WTC11 (cell line): ENCODE measurements at regions not wholly inside any gene's neighbourhood (a gene's known extent, or its start where the extent isn't known, plus 50 kb on each side); places are given as distances from the start of the nearest gene placed in this dataset.

Experiments used
- ATAC-seq: fragments of 200-7000 bp; cut with Tn5 transposase; 2 replicates; pipeline ENCODE4 v1.10.0; 2021; ENCODE audit warnings: mild to moderate bottlenecking, moderate library complexity
- CTCF ChIA-PET: fragments of 300-600 bp; sonication (Branson Sonifier 250); formaldehyde crosslinking; loops from one replicate; lab custom pipeline; 2021; ENCODE audit warnings: antibody characterized with exemption; lab: Charles Lee
- POLR2A ChIA-PET: fragments of 350-600 bp; sonication (Branson Sonifier 250); formaldehyde crosslinking; loops from one replicate; lab custom pipeline; 2021; ENCODE audit warnings: antibody characterized with exemption; lab: Charles Lee
- DNase-seq: peaks from one replicate; pipeline ENCODE4 v3.0.0; 2021; ENCODE audit warnings: low spot score
- H3K27ac Mint-ChIP-seq: 2 replicates; pipeline ENCODE4 v1.8.0; 2021; ENCODE audit warnings: mixed read lengths
- H3K27me3 Mint-ChIP-seq: 2 replicates; pipeline ENCODE4 v1.8.0; 2021; ENCODE audit warnings: low read depth, mild to moderate bottlenecking, moderate library complexity, mixed read lengths
- H3K36me3 Mint-ChIP-seq: 2 replicates; pipeline ENCODE4 v1.8.0; 2021; ENCODE audit warnings: mixed read lengths
- H3K4me1 Mint-ChIP-seq: 2 replicates; pipeline ENCODE4 v1.8.0; 2022; ENCODE audit warnings: mixed read lengths
- H3K4me3 Mint-ChIP-seq: 2 replicates; pipeline ENCODE4 v1.8.0; 2021; ENCODE audit warnings: mild to moderate bottlenecking, moderate library complexity, mixed read lengths
- H3K9me3 Mint-ChIP-seq: 2 replicates; pipeline ENCODE4 v1.8.0; 2021; ENCODE audit warnings: mixed read lengths
- ATF3 ChIP-seq: sonication (generic); formaldehyde crosslinking; conservative IDR thresholded peaks from 2 replicates; pipeline ENCODE4 v1.8.1; 2022; ENCODE audit warnings: mild to moderate bottlenecking, missing genetic modification reagents
- ATF6 ChIP-seq: sonication (generic); formaldehyde crosslinking; IDR thresholded peaks from 2 replicates; pipeline ENCODE4 v1.8.1; 2023; ENCODE audit warnings: mild to moderate bottlenecking, missing genetic modification reagents
- E2F4 ChIP-seq: sonication (generic); formaldehyde crosslinking; IDR thresholded peaks from 2 replicates; pipeline ENCODE4 v1.8.1; 2022; ENCODE audit warnings: low read depth, mild to moderate bottlenecking, moderate library complexity, missing genetic modification reagents, borderline replicate concordance
- FOXK1 ChIP-seq: sonication (generic); formaldehyde crosslinking; IDR thresholded peaks from 2 replicates; pipeline ENCODE4 v1.8.0; 2022; ENCODE audit warnings: mild to moderate bottlenecking, moderate library complexity, missing genetic modification reagents
- JAZF1 ChIP-seq: fragments of 250-450 bp; sonication (Bioruptor Pico); IDR thresholded peaks from 2 replicates; pipeline ENCODE4 v1.9.0; 2021; ENCODE audit warnings: moderate library complexity, mild to moderate bottlenecking, inconsistent platforms
- KAT7 ChIP-seq: sonication (generic); formaldehyde crosslinking; IDR thresholded peaks from 2 replicates; pipeline ENCODE4 v1.8.1; 2023; ENCODE audit warnings: missing genetic modification reagents, mild to moderate bottlenecking, borderline replicate concordance
- MAX ChIP-seq: sonication (generic); formaldehyde crosslinking; IDR thresholded peaks from 2 replicates; pipeline ENCODE4 v1.8.0; 2022; ENCODE audit warnings: mild to moderate bottlenecking, missing genetic modification reagents
- NFYB ChIP-seq: sonication (generic); formaldehyde crosslinking; conservative IDR thresholded peaks from 2 replicates; pipeline ENCODE4 v1.8.0; 2022; ENCODE audit warnings: low read depth, missing genetic modification reagents
- NR1H2 ChIP-seq: sonication (generic); formaldehyde crosslinking; IDR thresholded peaks from 2 replicates; pipeline ENCODE4 v1.9.0; 2021; ENCODE audit warnings: mild to moderate bottlenecking, moderate library complexity, missing genetic modification reagents
- NR2C2 ChIP-seq: sonication (generic); formaldehyde crosslinking; IDR thresholded peaks from 2 replicates; pipeline ENCODE4 v1.8.0; 2022; ENCODE audit warnings: mild to moderate bottlenecking, missing genetic modification reagents
- OVOL2 ChIP-seq: fragments of 250-450 bp; sonication (Bioruptor Pico); IDR thresholded peaks from 2 replicates; pipeline ENCODE4 v1.9.0; 2021; ENCODE audit warnings: mild to moderate bottlenecking, borderline replicate concordance
- PRRX2 ChIP-seq: fragments of 250-450 bp; sonication (Bioruptor Pico); IDR thresholded peaks from 2 replicates; pipeline ENCODE4 v1.8.0; 2021; ENCODE audit warnings: mild to moderate bottlenecking
- SMAD3 ChIP-seq: sonication (generic); formaldehyde crosslinking; IDR thresholded peaks from 2 replicates; pipeline ENCODE4 v1.8.0; 2022; ENCODE audit warnings: missing genetic modification reagents, mild to moderate bottlenecking, borderline replicate concordance
- SMAD4 ChIP-seq: sonication (generic); formaldehyde crosslinking; IDR thresholded peaks from 2 replicates; pipeline ENCODE4 v1.8.0; 2022; ENCODE audit warnings: mild to moderate bottlenecking, missing genetic modification reagents
- SOX15 ChIP-seq: fragments of 250-450 bp; sonication (Bioruptor Pico); IDR thresholded peaks from 2 replicates; pipeline ENCODE4 v1.9.0; 2021; ENCODE audit warnings: mild to moderate bottlenecking
- TEAD4 ChIP-seq: sonication (generic); formaldehyde crosslinking; IDR thresholded peaks from 2 replicates; pipeline ENCODE4 v1.8.0; 2022; ENCODE audit warnings: mild to moderate bottlenecking, missing genetic modification reagents
- TP53 ChIP-seq: sonication (generic); formaldehyde crosslinking; IDR thresholded peaks from 2 replicates; pipeline ENCODE4 v1.8.1; 2023; ENCODE audit warnings: mild to moderate bottlenecking, missing genetic modification reagents
- ZNF219 ChIP-seq: sonication (generic); formaldehyde crosslinking; IDR thresholded peaks from 2 replicates; pipeline ENCODE4 v1.8.0; 2023; ENCODE audit warnings: missing genetic modification reagents, mild to moderate bottlenecking, borderline replicate concordance
- ZNF263 ChIP-seq: sonication (generic); formaldehyde crosslinking; IDR thresholded peaks from 2 replicates; pipeline ENCODE4 v1.8.1; 2022; ENCODE audit warnings: low read depth, mild to moderate bottlenecking, moderate library complexity, missing genetic modification reagents
- ZNF416 ChIP-seq: fragments of 250-450 bp; sonication (Bioruptor Pico); IDR thresholded peaks from 2 replicates; pipeline ENCODE4 v1.9.0; 2021; ENCODE audit warnings: mild to moderate bottlenecking, inconsistent platforms
- TF ChIP-seq, protein P1 (sequence below): fragments of 250-450 bp; sonication (Bioruptor Pico); IDR thresholded peaks from 2 replicates; pipeline ENCODE4 v1.9.0; 2021; ENCODE audit warnings: mild to moderate bottlenecking
- TF ChIP-seq, protein P2 (sequence below): sonication (generic); formaldehyde crosslinking; IDR thresholded peaks from 2 replicates; pipeline ENCODE4 v1.8.1; 2023; ENCODE audit warnings: mild to moderate bottlenecking, missing genetic modification reagents, moderate library complexity
- TF ChIP-seq, protein P3 (sequence below): fragments of 200-600 bp; IDR thresholded peaks from 2 replicates; pipeline ENCODE4 v1.8.0; 2022; ENCODE audit warnings: antibody characterized with exemption

DNA sequence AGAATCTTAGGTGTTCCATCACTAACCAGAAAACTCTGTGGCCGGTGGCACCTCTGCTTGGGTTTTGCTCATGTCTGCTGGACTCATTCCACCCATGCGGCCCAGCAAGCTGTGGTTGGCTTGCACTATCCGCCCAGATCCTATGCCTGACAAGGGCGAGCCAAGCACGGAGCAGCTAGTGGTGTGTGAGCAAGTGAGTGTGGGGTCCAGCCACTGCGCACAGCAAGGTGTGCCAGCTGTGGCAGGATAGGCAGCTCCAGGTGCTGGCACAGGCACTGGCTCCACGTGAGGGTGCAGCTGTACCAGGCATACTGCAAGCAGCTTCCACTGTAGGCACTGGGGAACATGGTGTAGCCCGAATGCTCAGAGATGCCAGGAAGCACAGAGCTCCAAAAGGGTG, 813.7 kb upstream of the CNTN5 start:
- no peak for ATAC-seq
- H3K4me3 Mint-ChIP-seq = no peak overlapping the region
- TF ChIP-seq NR2C2 = no peak
- TF ChIP-seq, all 79 proteins: peak for 0
- no peaks in the 10 kb centered on the region for H3K36me3 Mint-ChIP-seq
- H3K4me1 Mint-ChIP-seq = no peaks in the 10 kb centered on the region
- no peak for DNase-seq
- no peak overlapping the region for H3K27ac Mint-ChIP-seq
- H3K27me3 Mint-ChIP-seq = no peaks in the 10 kb centered on the region
- CTCF ChIA-PET = no interaction called here
- POLR2A ChIA-PET = no interaction called here
- H3K9me3 Mint-ChIP-seq = peaks cover 4% of the 10 kb centered on the region

GRCh38 chr11:98227278-98227677, 793.5 kb upstream of the CNTN5 start:
- Mint-ChIP-seq H3K4me3 (no peak overlapping the region), H3K9me3 (no peaks in the 10 kb centered on the region), H3K27ac (no peak overlapping the region), H3K27me3 (no peaks in the 10 kb centered on the region), H3K4me1 (no peaks in the 10 kb centered on the region), H3K36me3 (no peaks in the 10 kb centered on the region)
- ATAC-seq (no peak), DNase-seq (no peak)
- ChIA-PET CTCF (no interaction called here), POLR2A (no interaction called here)
- TF ChIP-seq E2F4 (CRISPR knock-in tag) (no peak), OVOL2 (CRISPR knock-in tag) (no peak), FOXK1 (CRISPR knock-in tag) (no peak), PRRX2 (CRISPR knock-in tag) (no peak), ZNF219 (CRISPR knock-in tag) (no peak), ZNF263 (no peak)
- TF ChIP-seq, protein P1, sequence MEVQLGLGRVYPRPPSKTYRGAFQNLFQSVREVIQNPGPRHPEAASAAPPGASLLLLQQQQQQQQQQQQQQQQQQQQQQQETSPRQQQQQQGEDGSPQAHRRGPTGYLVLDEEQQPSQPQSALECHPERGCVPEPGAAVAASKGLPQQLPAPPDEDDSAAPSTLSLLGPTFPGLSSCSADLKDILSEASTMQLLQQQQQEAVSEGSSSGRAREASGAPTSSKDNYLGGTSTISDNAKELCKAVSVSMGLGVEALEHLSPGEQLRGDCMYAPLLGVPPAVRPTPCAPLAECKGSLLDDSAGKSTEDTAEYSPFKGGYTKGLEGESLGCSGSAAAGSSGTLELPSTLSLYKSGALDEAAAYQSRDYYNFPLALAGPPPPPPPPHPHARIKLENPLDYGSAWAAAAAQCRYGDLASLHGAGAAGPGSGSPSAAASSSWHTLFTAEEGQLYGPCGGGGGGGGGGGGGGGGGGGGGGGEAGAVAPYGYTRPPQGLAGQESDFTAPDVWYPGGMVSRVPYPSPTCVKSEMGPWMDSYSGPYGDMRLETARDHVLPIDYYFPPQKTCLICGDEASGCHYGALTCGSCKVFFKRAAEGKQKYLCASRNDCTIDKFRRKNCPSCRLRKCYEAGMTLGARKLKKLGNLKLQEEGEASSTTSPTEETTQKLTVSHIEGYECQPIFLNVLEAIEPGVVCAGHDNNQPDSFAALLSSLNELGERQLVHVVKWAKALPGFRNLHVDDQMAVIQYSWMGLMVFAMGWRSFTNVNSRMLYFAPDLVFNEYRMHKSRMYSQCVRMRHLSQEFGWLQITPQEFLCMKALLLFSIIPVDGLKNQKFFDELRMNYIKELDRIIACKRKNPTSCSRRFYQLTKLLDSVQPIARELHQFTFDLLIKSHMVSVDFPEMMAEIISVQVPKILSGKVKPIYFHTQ (CRISPR knock-in tag) = no peak

- ChIA-PET POLR2A (no interaction called here), CTCF (no interaction called here)
- Mint-ChIP-seq H3K27me3 (no peaks in the 10 kb centered on the region), H3K4me3 (no peak overlapping the region), H3K4me1 (no peaks in the 10 kb centered on the region), H3K36me3 (no peaks in the 10 kb centered on the region), H3K9me3 (no peaks in the 10 kb centered on the region), H3K27ac (no peak overlapping the region)
- ATAC-seq = no peak
- no peak for DNase-seq
- TF ChIP-seq JAZF1 = no peak
- TF ChIP-seq SMAD3 (CRISPR knock-in tag) = no peak
- TF ChIP-seq, protein P2, sequence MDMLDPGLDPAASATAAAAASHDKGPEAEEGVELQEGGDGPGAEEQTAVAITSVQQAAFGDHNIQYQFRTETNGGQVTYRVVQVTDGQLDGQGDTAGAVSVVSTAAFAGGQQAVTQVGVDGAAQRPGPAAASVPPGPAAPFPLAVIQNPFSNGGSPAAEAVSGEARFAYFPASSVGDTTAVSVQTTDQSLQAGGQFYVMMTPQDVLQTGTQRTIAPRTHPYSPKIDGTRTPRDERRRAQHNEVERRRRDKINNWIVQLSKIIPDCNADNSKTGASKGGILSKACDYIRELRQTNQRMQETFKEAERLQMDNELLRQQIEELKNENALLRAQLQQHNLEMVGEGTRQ = no peak
- TF ChIP-seq SMAD4 = no peak
- no peak for TF ChIP-seq NFYB
- TF ChIP-seq, protein P3, sequence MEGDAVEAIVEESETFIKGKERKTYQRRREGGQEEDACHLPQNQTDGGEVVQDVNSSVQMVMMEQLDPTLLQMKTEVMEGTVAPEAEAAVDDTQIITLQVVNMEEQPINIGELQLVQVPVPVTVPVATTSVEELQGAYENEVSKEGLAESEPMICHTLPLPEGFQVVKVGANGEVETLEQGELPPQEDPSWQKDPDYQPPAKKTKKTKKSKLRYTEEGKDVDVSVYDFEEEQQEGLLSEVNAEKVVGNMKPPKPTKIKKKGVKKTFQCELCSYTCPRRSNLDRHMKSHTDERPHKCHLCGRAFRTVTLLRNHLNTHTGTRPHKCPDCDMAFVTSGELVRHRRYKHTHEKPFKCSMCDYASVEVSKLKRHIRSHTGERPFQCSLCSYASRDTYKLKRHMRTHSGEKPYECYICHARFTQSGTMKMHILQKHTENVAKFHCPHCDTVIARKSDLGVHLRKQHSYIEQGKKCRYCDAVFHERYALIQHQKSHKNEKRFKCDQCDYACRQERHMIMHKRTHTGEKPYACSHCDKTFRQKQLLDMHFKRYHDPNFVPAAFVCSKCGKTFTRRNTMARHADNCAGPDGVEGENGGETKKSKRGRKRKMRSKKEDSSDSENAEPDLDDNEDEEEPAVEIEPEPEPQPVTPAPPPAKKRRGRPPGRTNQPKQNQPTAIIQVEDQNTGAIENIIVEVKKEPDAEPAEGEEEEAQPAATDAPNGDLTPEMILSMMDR = no peak
- TF ChIP-seq ZNF416 (CRISPR knock-in tag) = no peak
- no peak for TF ChIP-seq TEAD4
- no peak for TF ChIP-seq E2F4 (CRISPR knock-in tag)
- TF ChIP-seq ATF3 (CRISPR knock-in tag) = no peak
- no peak for TF ChIP-seq SOX15 (CRISPR knock-in tag)
- no peak for TF ChIP-seq TP53 (CRISPR knock-in tag)
- TF ChIP-seq NR1H2 (CRISPR knock-in tag) = no peak
- TF ChIP-seq ATF6 (CRISPR knock-in tag) = no peak
- no peak for TF ChIP-seq KAT7 (CRISPR knock-in tag)
- TF ChIP-seq MAX (CRISPR knock-in tag) = no peak
Observed at GRCh38 chr11:98230678-98231077, 790.1 kb upstream of the CNTN5 start.
